GM18505 (cell line): ENCODE measurements at regions not wholly inside any gene's neighbourhood (a gene's known extent, or its start where the extent isn't known, plus 50 kb on each side); places are given as distances from the start of the nearest gene placed in this dataset.

Experiments used
- ATAC-seq: cut with Tn5 transposase; IDR thresholded peaks from one replicate; pipeline ENCODE4 v1.9.1; 2021; ENCODE audit not compliant: unreplicated experiment
- POLR2A ChIP-seq: IDR thresholded peaks from 4 replicates; pipeline ENCODE4 v1.6.1; 2011; ENCODE audit warnings: borderline replicate concordance; ENCODE audit not compliant: insufficient read depth, insufficient read length; ENCODE audit errors: extremely low read depth

DNA sequence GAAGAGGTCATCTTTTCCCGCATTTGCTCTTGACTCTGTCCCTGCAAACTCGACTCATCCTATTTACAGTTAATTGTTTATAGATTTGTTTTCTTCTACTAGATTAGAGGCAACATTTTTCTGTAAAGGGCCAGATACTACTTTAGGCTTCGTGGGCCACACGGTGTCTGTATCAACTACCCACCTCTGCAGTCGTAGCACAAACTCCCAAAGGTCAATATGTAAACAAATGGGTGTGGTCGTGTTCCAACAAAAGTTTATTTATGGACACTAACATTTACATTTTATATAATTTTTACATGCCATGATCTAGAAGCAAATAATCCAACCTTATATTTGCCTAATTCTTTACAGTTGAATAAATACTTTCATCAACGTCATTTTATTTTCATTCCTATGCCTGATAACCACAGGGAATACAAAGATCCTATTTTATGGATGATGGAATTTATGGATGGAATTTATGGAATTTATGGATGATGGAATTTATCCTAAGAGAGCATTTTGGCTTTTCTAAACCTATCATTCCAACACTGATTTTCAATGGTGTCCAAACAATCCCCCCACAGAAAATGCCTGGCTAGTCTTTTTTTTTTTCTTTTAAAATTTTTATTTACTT, 232.8 kb downstream of the MYLK4 start:
- no peak for TF ChIP-seq POLR2A
- ATAC-seq, result no peak

GRCh38 chr6:2517401-2517800, 233.3 kb downstream of the MYLK4 start:
- no peak for TF ChIP-seq POLR2A
- ATAC-seq, result no peak

GRCh38 chr6:2516059-2516458, 234.7 kb downstream of the MYLK4 start:
- TF ChIP-seq POLR2A, result no peak
- no peak for ATAC-seq

DNA sequence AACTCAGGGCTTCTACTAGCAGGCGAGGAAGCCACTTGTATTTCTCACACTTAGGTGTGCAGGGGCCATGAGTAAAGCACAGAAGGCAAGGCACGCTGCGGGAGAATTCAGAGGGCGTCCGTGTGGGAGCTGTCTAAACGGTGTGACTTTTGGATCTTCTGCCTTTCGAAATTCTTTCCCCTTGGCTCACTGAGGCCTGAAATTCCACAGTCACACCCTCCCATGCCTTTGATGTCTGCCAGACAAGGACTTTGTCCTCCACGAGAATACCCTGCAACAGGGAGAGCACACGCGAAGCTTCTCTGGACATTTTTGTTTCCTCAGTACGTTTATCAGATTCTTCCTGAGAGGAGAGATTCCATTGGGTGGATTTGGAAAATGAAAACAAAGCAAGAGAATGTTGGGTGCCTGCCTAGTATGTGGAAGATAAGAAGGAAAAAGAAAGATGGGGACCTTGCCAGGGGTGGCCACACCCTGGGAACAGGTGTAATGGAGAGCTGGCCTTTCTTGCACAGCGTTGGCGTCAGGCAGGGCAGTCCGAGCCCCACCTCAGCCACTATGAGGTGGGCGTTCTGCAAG, 235.7 kb downstream of the MYLK4 start:
- TF ChIP-seq POLR2A, result no peak
- no peak for ATAC-seq

- no peak for ATAC-seq
- TF ChIP-seq POLR2A, result no peak
Measured at GRCh38 chr6:2512802-2513201, 237.9 kb downstream of the MYLK4 start.

GRCh38 chr6:2510316-2510715, 240.4 kb downstream of the MYLK4 start:
- no peak for ATAC-seq
- TF ChIP-seq POLR2A, result no peak

DNA sequence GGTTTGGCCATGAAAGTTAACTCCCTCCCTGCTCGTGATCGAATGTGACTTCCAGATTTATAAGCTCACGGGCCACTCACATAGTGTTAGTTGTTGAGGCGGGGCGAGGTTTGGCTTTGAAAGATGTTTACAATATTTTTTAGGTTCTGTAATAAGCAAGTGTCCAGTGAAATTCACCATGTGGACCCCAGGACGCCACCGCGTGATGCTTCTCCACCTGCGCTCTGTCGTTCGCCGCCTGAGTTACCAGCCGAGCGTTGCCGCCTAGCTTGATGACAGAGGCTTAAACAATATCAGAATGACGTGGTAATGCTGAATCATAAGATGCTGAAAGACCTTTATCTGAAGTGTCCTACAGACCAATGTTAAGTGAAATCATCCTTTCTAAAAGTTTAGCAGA, 241.0 kb downstream of the MYLK4 start:
- no peak for ATAC-seq
- TF ChIP-seq POLR2A, result no peak

GRCh38 chr6:2508071-2508470, 242.7 kb downstream of the MYLK4 start:
- ATAC-seq, result no peak
- TF ChIP-seq POLR2A, result no peak

DNA sequence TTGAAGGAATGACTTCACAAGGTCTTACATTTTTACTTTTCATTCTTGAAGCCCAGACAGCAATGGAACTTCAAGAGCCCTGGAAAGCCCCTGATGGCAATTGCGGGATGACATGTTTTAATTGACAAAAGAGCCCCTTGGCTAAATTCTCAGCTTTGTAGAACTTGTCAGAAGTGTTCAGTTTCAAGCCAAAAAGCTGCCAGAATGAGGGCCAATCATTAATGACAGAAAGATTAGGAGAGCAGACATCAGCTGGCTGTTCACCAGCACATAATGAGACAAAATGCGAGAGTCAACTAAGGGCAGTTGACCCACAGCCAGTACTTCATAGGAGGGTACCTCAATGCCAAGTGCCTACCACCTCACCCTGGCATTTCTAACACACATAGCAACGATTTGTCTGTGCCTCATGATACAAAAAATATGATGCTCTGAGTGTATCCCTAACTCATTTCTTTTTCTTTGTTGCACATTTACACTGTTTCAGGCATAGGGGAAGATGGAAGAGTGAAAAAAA, 243.1 kb downstream of the MYLK4 start:
- no peak for TF ChIP-seq POLR2A
- no peak for ATAC-seq

GRCh38 chr6:2507016-2507415, 243.7 kb downstream of the MYLK4 start:
- ATAC-seq, result no peak
- TF ChIP-seq POLR2A, result no peak

DNA sequence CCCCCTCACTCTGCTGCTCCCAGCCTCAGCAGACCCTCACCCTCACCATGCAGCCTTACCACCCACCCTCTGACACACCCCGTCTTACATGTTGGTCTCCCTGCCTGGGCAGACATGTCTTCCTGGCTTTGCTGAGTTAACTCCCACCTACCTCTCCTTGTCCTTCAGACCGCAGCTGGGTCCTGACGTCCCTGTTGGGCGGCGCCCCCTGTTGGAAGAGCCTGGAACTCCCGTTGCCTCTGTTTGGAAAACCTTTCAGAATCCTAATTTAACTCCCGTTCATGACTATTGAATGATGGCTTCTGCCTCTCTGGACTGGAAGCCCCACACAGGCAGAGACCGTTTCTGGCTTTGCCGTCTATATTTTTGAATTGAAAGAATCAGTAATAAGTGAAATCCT, 245.1 kb downstream of the MYLK4 start:
- no peak for TF ChIP-seq POLR2A
- ATAC-seq, result no peak

GRCh38 chr6:2504495-2505064, 246.1 kb downstream of the MYLK4 start:
- no peak for TF ChIP-seq POLR2A
- no peak for ATAC-seq

GRCh38 chr6:2503816-2504494, 246.8 kb downstream of the MYLK4 start:
- no peak for TF ChIP-seq POLR2A
- ATAC-seq, result no peak
